HG02840 (cell line): ENCODE measurements at regions not wholly inside any gene's neighbourhood (a gene's known extent, or its start where the extent isn't known, plus 50 kb on each side); places are given as distances from the start of the nearest gene placed in this dataset.
A peak's percentile ranks its signal among the peaks of the same experiment; 100 is the strongest.
"Not testable (repeated sequence)": the region's sequence is repeated elsewhere in the genome, so short reads cannot be mapped to it uniquely, and the experiment has no call there.

ENCODE experiments used
- ATAC-seq: cut with Tn5 transposase; IDR thresholded peaks from one replicate; pipeline ENCODE4 v1.9.1; 2021; ENCODE audit warnings: mild to moderate bottlenecking, moderate library complexity, moderate number of reproducible peaks; ENCODE audit not compliant: unreplicated experiment, low FRiP score

GRCh38 chr5:91315701-91316100, 67.4 kb downstream of the ARRDC3 start:
- ATAC-seq = no peak

DNA sequence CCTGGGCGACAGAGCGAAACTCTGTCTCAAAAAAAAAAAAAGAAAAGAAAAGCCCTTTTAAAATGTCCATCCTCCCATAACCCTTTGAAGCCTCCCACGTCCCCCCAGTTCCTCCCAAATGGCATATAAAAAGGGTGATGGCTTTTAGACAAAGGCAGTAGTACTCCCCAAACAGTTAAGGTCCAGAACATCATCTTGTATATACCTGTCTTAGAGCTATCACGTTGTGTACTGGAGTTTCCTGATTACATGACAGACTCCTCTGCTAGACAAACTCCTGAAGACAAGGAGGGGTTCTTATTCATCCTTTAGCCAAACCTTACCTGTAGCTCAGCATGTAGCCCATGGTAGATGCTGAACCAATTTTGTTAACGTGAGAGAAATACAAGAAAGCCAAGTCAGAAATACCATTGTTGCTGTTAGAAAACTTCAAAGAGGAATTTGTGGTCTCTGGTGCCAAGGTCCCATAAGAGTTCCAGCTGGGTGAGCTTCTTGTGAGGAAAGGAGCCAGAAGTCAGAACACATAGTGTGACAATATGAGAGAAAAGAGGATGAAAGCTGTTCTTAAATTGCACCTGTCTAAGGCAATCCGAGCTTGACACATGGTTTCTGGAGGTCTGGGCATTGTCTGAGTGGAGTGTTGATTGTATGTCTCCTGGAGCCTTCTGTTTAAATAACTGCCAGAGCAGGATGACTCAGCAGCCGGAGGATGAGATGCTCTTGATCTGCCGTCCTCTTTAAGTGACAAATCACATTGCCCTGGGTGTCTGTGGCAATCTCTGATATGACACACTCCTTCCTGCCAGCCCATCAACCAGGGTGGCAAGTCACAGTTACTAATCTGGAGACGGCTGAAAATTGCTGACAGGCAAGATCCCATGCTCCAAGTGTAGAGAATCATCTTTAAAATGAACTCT, 69.1 kb downstream of the ARRDC3 start:
- ATAC-seq = no peak

- ATAC-seq = no peak
Measured at GRCh38 chr5:91312698-91313097, 70.4 kb downstream of the ARRDC3 start.

DNA sequence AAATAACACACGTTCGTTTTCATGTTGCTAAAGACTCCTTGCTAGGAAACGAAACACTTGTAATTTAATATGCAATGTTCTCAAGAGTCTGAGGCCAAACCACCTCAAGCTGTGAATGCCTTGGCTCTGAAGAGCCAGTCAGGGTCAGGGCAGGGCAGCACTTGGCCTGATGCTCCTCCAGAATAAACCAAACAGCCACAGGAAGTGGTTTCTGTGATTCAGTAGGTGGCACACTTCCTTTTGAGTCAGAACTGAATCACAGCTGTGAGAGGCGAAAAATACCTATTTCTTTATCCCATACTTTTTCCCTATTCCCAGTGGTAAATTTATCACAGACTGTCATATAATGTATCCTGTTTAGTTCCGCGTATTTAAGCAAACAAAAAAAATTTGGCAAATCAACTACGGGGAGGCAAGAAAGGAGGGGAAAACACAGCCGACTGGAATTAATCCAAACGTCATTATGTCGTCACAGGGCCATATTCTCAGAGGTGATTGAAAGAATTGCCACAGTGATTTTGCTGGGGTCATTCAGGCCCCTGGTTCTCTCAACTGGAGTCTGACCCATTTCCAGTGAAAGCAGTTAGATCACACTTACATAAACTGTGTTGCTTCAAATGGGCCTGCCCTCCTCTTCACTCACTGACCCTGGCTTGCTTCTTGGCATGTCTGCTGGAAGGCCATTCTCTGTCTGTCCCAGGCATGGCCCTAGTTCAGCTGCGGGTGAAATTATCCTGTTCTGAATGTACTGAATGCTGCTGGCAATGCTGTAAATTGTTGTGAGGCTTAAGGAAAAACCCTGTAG, 71.2 kb downstream of the ARRDC3 start:
- ATAC-seq = peak; percentile 87

GRCh38 chr5:91311168-91311696, 71.9 kb downstream of the ARRDC3 start:
- ATAC-seq = peak; percentile 10

DNA sequence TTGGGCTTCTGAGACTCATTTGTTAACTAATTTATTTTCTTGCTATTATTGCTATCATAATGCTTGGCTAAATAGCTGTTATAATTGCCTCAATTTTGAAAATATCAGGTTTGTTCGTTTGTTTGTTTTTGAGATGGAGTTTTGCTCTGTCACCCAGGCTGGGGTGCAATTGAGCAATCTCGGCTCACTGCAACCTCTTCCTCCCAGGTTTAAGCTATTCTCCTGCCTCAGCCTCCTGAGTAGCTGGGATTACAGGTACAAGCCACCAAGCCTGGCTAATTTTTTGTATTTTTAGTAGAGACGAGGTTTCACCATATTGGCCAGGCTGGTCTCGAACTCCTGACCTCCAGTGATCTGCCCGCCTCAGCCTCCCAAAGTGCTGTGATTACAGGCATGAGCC, 75.0 kb downstream of the ARRDC3 start:
- not testable (repeated sequence) for ATAC-seq

- ATAC-seq = no peak
Measured at GRCh38 chr5:91307048-91307447, 76.1 kb downstream of the ARRDC3 start.

GRCh38 chr5:91306497-91306896, 76.6 kb downstream of the ARRDC3 start:
- no peak for ATAC-seq

- no peak for ATAC-seq
Measured at GRCh38 chr5:91305640-91306039, 77.5 kb downstream of the ARRDC3 start.

GRCh38 chr5:91304015-91304414, 79.1 kb downstream of the ARRDC3 start:
- ATAC-seq = not testable (repeated sequence)

GRCh38 chr5:91302958-91303357, 80.2 kb downstream of the ARRDC3 start:
- no peak for ATAC-seq

DNA sequence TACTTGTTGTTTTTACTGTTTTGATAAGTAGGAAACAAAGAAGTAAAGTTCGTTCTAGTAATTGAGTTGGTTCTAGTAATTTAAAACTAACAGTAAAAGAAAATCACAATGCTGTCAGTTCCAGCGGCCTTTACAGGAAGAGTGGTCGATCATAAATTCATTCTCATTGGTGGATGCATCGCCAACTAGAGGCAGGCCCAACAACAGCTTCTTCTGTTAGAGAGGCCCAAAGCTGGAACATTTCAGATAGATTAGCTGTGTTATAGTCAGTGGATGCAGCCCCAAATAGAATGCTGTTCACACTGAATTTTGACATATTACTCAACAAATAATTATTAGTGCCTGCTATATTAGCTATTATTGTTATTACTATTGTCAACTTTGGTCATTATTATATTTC, 80.8 kb downstream of the ARRDC3 start:
- ATAC-seq = no peak

DNA sequence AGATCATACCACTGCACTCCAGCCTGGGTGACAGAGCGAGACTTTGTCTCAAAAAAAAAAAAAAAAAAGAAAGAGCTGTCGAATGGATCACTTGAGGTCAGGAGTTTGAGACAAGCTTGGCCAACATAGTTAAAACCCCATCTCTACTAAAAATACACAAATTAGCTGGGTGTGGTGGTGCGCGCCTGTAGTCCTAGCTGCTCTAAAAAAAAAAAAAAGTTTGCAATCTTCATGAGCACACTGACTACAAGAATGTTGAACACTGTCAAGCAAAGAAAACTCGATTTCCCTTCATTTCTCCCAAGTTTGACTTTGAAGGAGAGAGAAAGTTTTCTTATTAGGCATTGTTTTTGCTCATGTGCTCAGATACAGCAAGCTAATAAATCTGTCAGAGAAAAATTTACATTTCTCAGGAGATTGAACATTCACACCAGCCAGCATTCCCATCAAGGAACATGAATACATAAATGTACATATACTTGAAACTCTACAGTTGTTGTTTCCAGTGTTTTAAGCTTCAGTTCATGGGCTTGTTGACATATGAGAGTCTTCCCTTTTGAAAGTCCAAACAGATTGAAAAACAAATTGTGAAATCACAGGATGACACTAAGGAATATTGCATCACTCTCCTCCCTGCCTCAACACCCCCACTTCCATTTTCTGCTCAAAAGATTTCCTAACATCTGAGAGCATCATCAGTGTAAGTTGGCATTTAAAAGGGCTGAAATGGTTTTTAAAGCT, 81.8 kb downstream of the ARRDC3 start:
- no peak for ATAC-seq

DNA sequence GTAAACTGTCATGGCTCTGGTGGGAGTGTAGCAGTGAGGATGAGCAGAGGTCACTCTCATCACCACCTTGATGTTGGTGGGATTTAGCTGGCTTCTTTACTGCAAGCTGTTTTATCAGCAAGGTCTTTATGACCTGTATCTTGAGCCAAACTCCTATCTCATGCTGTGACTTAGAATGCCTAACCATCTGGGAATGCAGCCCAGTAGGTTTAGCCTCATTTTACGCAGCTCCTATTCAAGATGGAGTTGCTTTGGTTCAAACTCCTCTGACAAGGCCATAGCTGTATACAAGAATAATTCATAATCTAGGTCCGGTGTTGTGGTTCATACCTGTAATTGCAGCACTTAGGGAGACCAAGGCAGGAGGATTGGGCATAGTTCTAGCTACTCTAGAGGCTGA, 85.1 kb downstream of the ARRDC3 start:
- no peak for ATAC-seq

DNA sequence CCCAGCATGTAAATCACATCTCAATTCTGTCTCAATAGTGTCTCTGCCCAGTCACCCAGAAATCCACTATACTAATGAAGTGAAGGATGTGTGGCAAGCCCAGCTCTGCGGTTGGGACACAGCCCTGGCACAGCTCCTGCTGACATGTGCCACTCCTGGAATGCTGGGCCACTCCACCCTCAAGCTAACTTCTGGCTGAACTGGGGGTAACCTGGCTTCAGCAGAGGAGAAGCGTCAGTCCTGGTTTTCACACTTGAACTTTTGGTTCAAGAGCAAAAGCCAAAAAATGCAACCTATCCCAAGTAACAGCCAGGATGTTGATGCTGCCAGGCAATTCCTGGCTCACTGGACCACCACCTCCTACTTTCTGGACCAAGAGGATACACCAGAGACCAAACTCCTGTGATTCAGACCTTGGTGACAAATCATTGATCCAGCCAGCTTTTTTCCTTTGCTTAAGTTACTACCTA, 86.4 kb downstream of the ARRDC3 start:
- ATAC-seq = no peak

DNA sequence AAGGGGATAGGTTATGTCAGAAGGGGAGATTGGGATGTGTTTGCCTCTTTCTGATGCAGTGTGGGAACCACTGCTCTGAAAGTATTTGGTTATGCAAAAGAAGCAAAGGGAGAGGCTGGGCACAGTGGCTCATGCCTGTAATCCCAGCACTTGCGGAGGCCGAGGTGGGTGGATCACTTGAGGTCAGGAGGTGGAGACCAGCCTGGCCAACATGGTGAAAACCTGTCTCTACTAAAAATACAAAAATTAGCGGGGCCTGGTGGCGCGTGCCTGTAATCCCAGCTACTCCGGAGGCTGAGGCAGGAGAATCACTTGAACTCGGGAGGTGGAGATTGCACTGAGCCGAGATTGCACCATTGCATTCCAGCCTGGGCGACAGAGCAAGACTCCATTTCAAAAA, 87.0 kb downstream of the ARRDC3 start:
- ATAC-seq = not testable (repeated sequence)

DNA sequence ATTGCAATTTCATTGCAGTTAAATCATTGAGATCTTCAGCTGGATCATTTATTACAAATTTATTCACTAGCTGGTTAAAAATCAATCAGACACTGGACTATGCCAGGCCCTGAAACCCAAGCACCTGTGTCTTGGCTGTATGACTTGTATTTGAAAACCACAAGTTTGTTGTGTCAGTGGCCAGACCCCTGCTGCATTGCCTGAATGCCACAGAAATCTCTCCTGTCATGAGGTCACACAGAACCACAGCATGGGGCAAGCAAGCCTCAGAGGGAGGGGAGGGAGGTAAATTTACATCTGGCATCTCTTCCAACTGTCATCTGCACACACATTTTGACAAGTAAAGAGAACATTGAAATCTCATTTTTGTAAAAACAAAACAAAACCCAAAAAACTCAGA, 90.0 kb downstream of the ARRDC3 start:
- ATAC-seq = peak; percentile 90

GRCh38 chr5:91291628-91292569, 91.2 kb downstream of the ARRDC3 start:
- ATAC-seq = no peak
